A673 (cell line): ENCODE measurements at regions not wholly inside any gene's neighbourhood (a gene's known extent, or its start where the extent isn't known, plus 50 kb on each side); places are given as distances from the start of the nearest gene placed in this dataset.

Experiments
- EZH2 ChIP-seq: fragments of 200-600 bp; sonication (generic); IDR thresholded peaks from 2 replicates; pipeline ENCODE4 v1.6.1; 2017; ENCODE audit warnings: borderline replicate concordance, low read depth, mild to moderate bottlenecking, mixed read lengths, antibody characterized with exemption, low read length; ENCODE audit not compliant: poor library complexity, severe bottlenecking
- TF ChIP-seq, protein P1 (sequence below): fragments of 300-800, 200-600 bp; sonication (generic); conservative IDR thresholded peaks from 2 replicates; pipeline ENCODE4 v1.5.1; 2017; ENCODE audit warnings: low read depth, mild to moderate bottlenecking, antibody characterized with exemption, low read length, moderate library complexity, mixed read lengths

DNA sequence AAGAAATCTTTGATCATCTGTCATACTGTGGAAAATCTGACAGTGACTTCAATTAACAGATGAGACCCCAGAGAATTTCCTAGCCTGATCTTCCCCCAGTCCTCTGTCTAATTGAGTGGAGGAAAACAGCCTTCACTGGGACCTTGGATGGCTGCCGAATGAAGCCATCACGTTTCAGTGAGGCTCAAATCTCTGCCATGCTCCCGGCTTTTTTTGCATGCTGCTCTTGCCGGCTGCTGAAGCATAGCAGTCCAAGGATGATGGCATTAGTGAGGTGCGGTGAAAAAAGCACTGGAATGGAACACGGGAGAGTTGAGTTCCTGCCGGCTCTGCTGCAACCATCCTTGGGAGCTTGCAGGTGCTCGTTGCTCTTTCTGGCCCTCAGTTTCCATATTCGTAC, 430.5 kb downstream of the SLC4A3 start:
- TF ChIP-seq, protein P1, sequence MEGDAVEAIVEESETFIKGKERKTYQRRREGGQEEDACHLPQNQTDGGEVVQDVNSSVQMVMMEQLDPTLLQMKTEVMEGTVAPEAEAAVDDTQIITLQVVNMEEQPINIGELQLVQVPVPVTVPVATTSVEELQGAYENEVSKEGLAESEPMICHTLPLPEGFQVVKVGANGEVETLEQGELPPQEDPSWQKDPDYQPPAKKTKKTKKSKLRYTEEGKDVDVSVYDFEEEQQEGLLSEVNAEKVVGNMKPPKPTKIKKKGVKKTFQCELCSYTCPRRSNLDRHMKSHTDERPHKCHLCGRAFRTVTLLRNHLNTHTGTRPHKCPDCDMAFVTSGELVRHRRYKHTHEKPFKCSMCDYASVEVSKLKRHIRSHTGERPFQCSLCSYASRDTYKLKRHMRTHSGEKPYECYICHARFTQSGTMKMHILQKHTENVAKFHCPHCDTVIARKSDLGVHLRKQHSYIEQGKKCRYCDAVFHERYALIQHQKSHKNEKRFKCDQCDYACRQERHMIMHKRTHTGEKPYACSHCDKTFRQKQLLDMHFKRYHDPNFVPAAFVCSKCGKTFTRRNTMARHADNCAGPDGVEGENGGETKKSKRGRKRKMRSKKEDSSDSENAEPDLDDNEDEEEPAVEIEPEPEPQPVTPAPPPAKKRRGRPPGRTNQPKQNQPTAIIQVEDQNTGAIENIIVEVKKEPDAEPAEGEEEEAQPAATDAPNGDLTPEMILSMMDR: no peak
- TF ChIP-seq EZH2: no peak
